Neural cell (in vitro differentiated cells): ENCODE measurements at regions not wholly inside any gene's neighbourhood (a gene's known extent, or its start where the extent isn't known, plus 50 kb on each side); places are given as distances from the start of the nearest gene placed in this dataset.

Experiments
- CTCF ChIP-seq: fragments of 450-650 bp; IDR thresholded peaks from 2 replicates; pipeline ENCODE4 v1.5.1; 2014; ENCODE audit warnings: antibody characterized with exemption, mild to moderate bottlenecking, moderate library complexity; ENCODE audit not compliant: poor library complexity, severe bottlenecking
- EZH2 ChIP-seq: fragments of 200-600, 300-800 bp; shearing (Covaris generic), sonication (generic); IDR thresholded peaks from 2 replicates; pipeline ENCODE4 v1.6.1; 2014; ENCODE audit warnings: antibody characterized with exemption, low read length, borderline replicate concordance, mild to moderate bottlenecking; ENCODE audit not compliant: insufficient read depth, poor library complexity, severe bottlenecking
- MXI1 ChIP-seq: fragments of 450-650 bp; conservative IDR thresholded peaks from 2 replicates; pipeline ENCODE4 v1.6.1; 2014; ENCODE audit warnings: antibody characterized with exemption, mild to moderate bottlenecking; ENCODE audit not compliant: poor library complexity, severe bottlenecking
- RAD21 ChIP-seq: fragments of 450-650 bp; conservative IDR thresholded peaks from 2 replicates; pipeline ENCODE4 v1.6.1; 2014; ENCODE audit warnings: antibody characterized with exemption, mild to moderate bottlenecking, moderate library complexity

DNA sequence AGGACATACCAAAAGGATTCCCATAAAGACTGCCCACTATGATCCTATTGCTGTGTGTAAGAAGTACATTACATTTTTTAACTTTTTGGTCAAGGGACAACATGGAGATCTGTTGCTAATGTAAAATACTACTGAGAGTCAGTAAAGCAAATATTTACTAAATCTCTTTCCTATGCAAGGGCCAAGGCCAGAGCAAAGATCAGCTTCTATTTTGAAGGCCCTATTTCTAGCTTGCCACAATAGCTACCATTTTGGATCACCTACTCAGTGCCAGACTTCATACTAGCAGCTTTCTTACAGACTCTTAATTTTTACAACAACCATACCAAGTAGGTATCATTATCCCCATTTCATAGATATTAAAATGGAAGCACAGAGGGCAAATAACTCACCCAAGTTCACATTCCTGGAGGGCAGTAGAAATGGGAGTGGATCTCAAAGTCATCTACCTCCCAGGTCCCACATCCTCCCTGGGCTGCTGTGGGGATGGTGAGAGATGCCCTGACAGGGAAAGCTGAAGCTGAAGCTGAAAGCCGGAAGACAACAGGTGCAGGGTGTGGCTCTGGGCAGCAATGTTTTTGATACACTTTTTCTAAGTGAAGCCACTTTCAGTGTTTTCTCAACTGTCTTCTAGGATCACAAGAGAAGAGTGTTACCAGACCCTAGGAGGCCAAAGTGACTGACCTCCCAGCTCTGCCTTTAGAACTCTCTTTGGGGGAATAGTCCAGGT, 321.2 kb downstream of the UBE3D start:
- TF ChIP-seq CTCF (no peak), MXI1 (no peak), EZH2 (no peak), RAD21 (no peak)
